ENCODE measurements at regions not wholly inside any gene's neighbourhood (a gene's known extent, or its start where the extent isn't known, plus 50 kb on each side); places are given as distances from the start of the nearest gene placed in this dataset.

DNA sequence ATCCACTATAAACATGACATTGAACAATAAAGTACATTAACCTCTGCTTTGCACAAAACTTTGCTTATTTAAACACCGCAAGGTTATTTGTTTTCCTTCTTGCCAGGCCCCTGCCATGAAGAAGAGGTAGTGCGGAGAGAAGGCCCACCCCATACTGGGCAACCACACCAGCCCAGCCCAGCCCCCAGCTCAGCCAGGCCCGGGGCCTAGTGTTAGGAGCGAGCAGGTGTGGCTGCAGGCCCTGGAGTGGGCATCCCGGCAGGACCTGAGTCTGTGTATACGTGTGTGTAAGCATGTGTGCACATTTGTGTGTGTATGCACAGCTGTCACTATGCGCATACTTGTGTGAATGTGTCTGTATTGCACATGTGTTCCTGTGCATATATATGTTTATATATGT lies 90.4 kb upstream of the MVB12B start:
- intact Hi-C loops (cut with micrococcal nuclease): no loop called here
- H3K27me3 ChIP-seq (ENCODE audit: control insufficient read depth in 2 of 2, insufficient read depth in 2 of 2, low read length in 2 of 2): no peaks in the 10 kb centered on the region
- H3K4me1 ChIP-seq (ENCODE audit: control insufficient read depth, extremely low read depth, insufficient read depth, low read length): no peaks in the 10 kb centered on the region
- no peak overlapping the region for H3K4me2 ChIP-seq (ENCODE audit: insufficient read depth, low read length)
- dilution Hi-C loops (cut with MboI; ENCODE audit: extremely low pct_ligation_motif_present, low sequenced_read_pairs): no loop called here
- ChIA-PET POLR2A (no interaction called here), CTCF (no interaction called here)
- H4K20me1 ChIP-seq (replicated peaks; ENCODE audit: control insufficient read depth, extremely low read depth, insufficient read depth, low read length): no peaks in the 10 kb centered on the region
- H3K79me2 ChIP-seq (ENCODE audit: control insufficient read depth, insufficient read depth, low read length): no peaks in the 10 kb centered on the region
- DNase-seq (ENCODE audit: low read depth, low spot score) (no peak), FAIRE-seq (no peak)
- H3K27ac ChIP-seq (ENCODE audit: insufficient read depth, low read depth, low read length): no peak overlapping the region
- no peaks in the 10 kb centered on the region for H3K36me3 ChIP-seq (ENCODE audit: control insufficient read depth in 2 of 2, extremely low read depth in 1 of 2, insufficient read depth in 2 of 2, low read length in 2 of 2)
- no peak for TF ChIP-seq MYC (IDR thresholded peaks at IDR 0.05; ENCODE audit: low read depth, low read length)
- no peak for TF ChIP-seq POLR2AphosphoS5 (IDR thresholded peaks at IDR 0.05; ENCODE audit: insufficient read depth, low read depth, low read length)
- TF ChIP-seq JUN (IDR thresholded peaks at IDR 0.05; ENCODE audit: borderline replicate concordance, insufficient read depth, insufficient read length, low read depth): no peak
- TF ChIP-seq, protein P1, sequence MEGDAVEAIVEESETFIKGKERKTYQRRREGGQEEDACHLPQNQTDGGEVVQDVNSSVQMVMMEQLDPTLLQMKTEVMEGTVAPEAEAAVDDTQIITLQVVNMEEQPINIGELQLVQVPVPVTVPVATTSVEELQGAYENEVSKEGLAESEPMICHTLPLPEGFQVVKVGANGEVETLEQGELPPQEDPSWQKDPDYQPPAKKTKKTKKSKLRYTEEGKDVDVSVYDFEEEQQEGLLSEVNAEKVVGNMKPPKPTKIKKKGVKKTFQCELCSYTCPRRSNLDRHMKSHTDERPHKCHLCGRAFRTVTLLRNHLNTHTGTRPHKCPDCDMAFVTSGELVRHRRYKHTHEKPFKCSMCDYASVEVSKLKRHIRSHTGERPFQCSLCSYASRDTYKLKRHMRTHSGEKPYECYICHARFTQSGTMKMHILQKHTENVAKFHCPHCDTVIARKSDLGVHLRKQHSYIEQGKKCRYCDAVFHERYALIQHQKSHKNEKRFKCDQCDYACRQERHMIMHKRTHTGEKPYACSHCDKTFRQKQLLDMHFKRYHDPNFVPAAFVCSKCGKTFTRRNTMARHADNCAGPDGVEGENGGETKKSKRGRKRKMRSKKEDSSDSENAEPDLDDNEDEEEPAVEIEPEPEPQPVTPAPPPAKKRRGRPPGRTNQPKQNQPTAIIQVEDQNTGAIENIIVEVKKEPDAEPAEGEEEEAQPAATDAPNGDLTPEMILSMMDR (IDR thresholded peaks at IDR 0.05; ENCODE audit: extremely low read depth in 1 of 2, insufficient read depth in 1 of 2, low read depth in 1 of 2, low read length in 2 of 2): no peak
- no peak for TF ChIP-seq FOS (IDR thresholded peaks at IDR 0.05; ENCODE audit: borderline replicate concordance, insufficient read depth, low read length)
- TF ChIP-seq, protein P2, sequence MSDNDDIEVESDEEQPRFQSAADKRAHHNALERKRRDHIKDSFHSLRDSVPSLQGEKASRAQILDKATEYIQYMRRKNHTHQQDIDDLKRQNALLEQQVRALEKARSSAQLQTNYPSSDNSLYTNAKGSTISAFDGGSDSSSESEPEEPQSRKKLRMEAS (IDR thresholded peaks at IDR 0.05; ENCODE audit: insufficient read depth, insufficient read length): no peak
- no peak for TF ChIP-seq POLR2A (IDR thresholded peaks at IDR 0.05; ENCODE audit: low read depth, low read length)
- no peak for TF ChIP-seq EZH2 (IDR thresholded peaks at IDR 0.05; ENCODE audit: borderline replicate concordance, low read depth, low read length, severe bottlenecking)
- TF ChIP-seq GATA2 (IDR thresholded peaks at IDR 0.05; ENCODE audit: insufficient read depth, insufficient read length, low read depth, low read length): no peak
- H3K9ac ChIP-seq (replicated peaks; ENCODE audit: extremely low read depth, insufficient read depth, low read length): no peak overlapping the region
- no peaks in the 10 kb centered on the region for H3K9me1 ChIP-seq (replicated peaks; ENCODE audit: control insufficient read depth, extremely low read depth, insufficient read depth, low read length)
- no TSS peak for BruUV-seq (replicated peaks)
- H3K9me3 ChIP-seq (replicated peaks; ENCODE audit: control insufficient read depth, insufficient read depth, low read length): no peaks in the 10 kb centered on the region
- H2AFZ ChIP-seq (ENCODE audit: low read depth, low read length): no peak overlapping the region
- H3K4me3 ChIP-seq (replicated peaks in 1 of 3; ENCODE audit: insufficient read depth in 1 of 3, low read depth in 1 of 3, low read length in 3 of 3): no peak overlapping the region

Data from endothelial cell of umbilical vein (primary cell).